NB4 (cell line): ENCODE measurements at regions not wholly inside any gene's neighbourhood (a gene's known extent, or its start where the extent isn't known, plus 50 kb on each side); places are given as distances from the start of the nearest gene placed in this dataset.

Experiments used
- CTCF ChIP-seq: IDR thresholded peaks from one replicate; pipeline ENCODE4 v1.5.1; 2012; ENCODE audit warnings: low read depth, low read length
- POLR2A ChIP-seq: IDR thresholded peaks from 2 replicates; pipeline ENCODE4 v1.6.1; 2011; ENCODE audit warnings: mild to moderate bottlenecking; ENCODE audit not compliant: insufficient read length; ENCODE audit errors: extremely low read depth

GRCh38 chr9:129434187-129434586, 186.7 kb downstream of the C9orf50 start:
- no peak for TF ChIP-seq CTCF
- no peak for TF ChIP-seq POLR2A
